GM04503 (cell line): ENCODE measurements at regions not wholly inside any gene's neighbourhood (a gene's known extent, or its start where the extent isn't known, plus 50 kb on each side); places are given as distances from the start of the nearest gene placed in this dataset.
A peak's percentile ranks its signal among the peaks of the same experiment; 100 is the strongest.

ENCODE experiments used
- DNase-seq: peaks from one replicate; pipeline ENCODE4 v3.0.0-alpha.2; 2012; ENCODE audit warnings: low read depth

GRCh38 chr1:48164571-48164970 lies 57.9 kb upstream of the SLC5A9 start:
- no peak for DNase-seq

GRCh38 chr1:48160486-48161132 lies 61.9 kb upstream of the SLC5A9 start:
- DNase-seq: no peak

- DNase-seq: no peak
Measured at GRCh38 chr1:48139275-48139674, 83.2 kb upstream of the SLC5A9 start.

- DNase-seq: no peak
Measured at GRCh38 chr1:48127735-48128685, 94.5 kb upstream of the SLC5A9 start.

GRCh38 chr1:48123647-48124046 lies 98.9 kb upstream of the SLC5A9 start:
- DNase-seq: no peak

- DNase-seq: no peak
Measured at GRCh38 chr1:48121955-48122354, 100.6 kb upstream of the SLC5A9 start.

GRCh38 chr1:48120621-48121020 lies 101.9 kb upstream of the SLC5A9 start:
- DNase-seq: no peak

GRCh38 chr1:48115835-48116234 lies 106.7 kb upstream of the SLC5A9 start:
- DNase-seq: no peak

GRCh38 chr1:48114596-48115382 lies 107.7 kb upstream of the SLC5A9 start:
- no peak for DNase-seq

GRCh38 chr1:48109390-48110013 lies 112.3 kb upstream of the TRABD2B start:
- peak; percentile 3 for DNase-seq

- DNase-seq: no peak
Measured at GRCh38 chr1:48107516-48107915, 110.3 kb upstream of the TRABD2B start.

GRCh38 chr1:48106049-48106448 lies 108.9 kb upstream of the TRABD2B start:
- DNase-seq: no peak

GRCh38 chr1:48105165-48105564 lies 108.0 kb upstream of the TRABD2B start:
- DNase-seq: no peak

- no peak for DNase-seq
Measured at GRCh38 chr1:48103495-48103894, 106.3 kb upstream of the TRABD2B start.

GRCh38 chr1:48102766-48103165 lies 105.6 kb upstream of the TRABD2B start:
- DNase-seq: no peak

- DNase-seq: no peak
Measured at GRCh38 chr1:48099072-48099773, 102.0 kb upstream of the TRABD2B start.

GRCh38 chr1:48093696-48094528 lies 96.7 kb upstream of the TRABD2B start:
- DNase-seq: no peak

GRCh38 chr1:48093147-48093546 lies 96.0 kb upstream of the TRABD2B start:
- no peak for DNase-seq

- no peak for DNase-seq
Measured at GRCh38 chr1:48092401-48092800, 95.2 kb upstream of the TRABD2B start.

GRCh38 chr1:48089356-48089891 lies 92.2 kb upstream of the TRABD2B start:
- DNase-seq: no peak
